ENCODE measurements at regions not wholly inside any gene's neighbourhood (a gene's known extent, or its start where the extent isn't known, plus 50 kb on each side); places are given as distances from the start of the nearest gene placed in this dataset.

- TF ChIP-seq ZNF232 (CRISPR knock-in tag; IDR thresholded peaks at IDR 0.05; ENCODE audit: borderline replicate concordance): no peak
- no peak for TF ChIP-seq ZZZ3 (CRISPR knock-in tag; IDR thresholded peaks at IDR 0.05; ENCODE audit: borderline replicate concordance)
- no peak for TF ChIP-seq BHLHE40 (IDR thresholded peaks at IDR 0.05; ENCODE audit: low read length)
- TF ChIP-seq, protein P1, sequence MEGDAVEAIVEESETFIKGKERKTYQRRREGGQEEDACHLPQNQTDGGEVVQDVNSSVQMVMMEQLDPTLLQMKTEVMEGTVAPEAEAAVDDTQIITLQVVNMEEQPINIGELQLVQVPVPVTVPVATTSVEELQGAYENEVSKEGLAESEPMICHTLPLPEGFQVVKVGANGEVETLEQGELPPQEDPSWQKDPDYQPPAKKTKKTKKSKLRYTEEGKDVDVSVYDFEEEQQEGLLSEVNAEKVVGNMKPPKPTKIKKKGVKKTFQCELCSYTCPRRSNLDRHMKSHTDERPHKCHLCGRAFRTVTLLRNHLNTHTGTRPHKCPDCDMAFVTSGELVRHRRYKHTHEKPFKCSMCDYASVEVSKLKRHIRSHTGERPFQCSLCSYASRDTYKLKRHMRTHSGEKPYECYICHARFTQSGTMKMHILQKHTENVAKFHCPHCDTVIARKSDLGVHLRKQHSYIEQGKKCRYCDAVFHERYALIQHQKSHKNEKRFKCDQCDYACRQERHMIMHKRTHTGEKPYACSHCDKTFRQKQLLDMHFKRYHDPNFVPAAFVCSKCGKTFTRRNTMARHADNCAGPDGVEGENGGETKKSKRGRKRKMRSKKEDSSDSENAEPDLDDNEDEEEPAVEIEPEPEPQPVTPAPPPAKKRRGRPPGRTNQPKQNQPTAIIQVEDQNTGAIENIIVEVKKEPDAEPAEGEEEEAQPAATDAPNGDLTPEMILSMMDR (CRISPR knock-in tag; IDR thresholded peaks at IDR 0.05): no peak
- no peak for TF ChIP-seq MAZ (IDR thresholded peaks at IDR 0.05; ENCODE audit: borderline replicate concordance, low read depth, low read length)
- TF ChIP-seq MAZ (CRISPR knock-in tag; IDR thresholded peaks at IDR 0.05; ENCODE audit: low read depth): no peak
- no peak for TF ChIP-seq POLR2AphosphoS5 (IDR thresholded peaks at IDR 0.05; ENCODE audit: low read depth, low read length)
- no peak for TF ChIP-seq TCF12 (IDR thresholded peaks at IDR 0.05)
- no peak for TF ChIP-seq TCF12 (CRISPR knock-in tag; IDR thresholded peaks at IDR 0.05)
- TF ChIP-seq CHD2 (IDR thresholded peaks at IDR 0.05; ENCODE audit: low read depth, low read length): no peak
- TF ChIP-seq GATA4 (IDR thresholded peaks at IDR 0.05; ENCODE audit: borderline replicate concordance, low read depth): no peak
- no peak for TF ChIP-seq MYC (CRISPR knock-in tag; IDR thresholded peaks at IDR 0.05; ENCODE audit: borderline replicate concordance)
- TF ChIP-seq PHF20 (CRISPR knock-in tag; IDR thresholded peaks at IDR 0.05): no peak
Observed at GRCh38 chr4:16322183-16322582, 95.9 kb upstream of the TAPT1 start.

Measured in HepG2 (cell line).